ENCODE measurements at regions not wholly inside any gene's neighbourhood (a gene's known extent, or its start where the extent isn't known, plus 50 kb on each side); places are given as distances from the start of the nearest gene placed in this dataset.

GRCh38 chr6:164124473-164124872 is 710.0 kb downstream of the QKI start:
- TF ChIP-seq, protein P1, sequence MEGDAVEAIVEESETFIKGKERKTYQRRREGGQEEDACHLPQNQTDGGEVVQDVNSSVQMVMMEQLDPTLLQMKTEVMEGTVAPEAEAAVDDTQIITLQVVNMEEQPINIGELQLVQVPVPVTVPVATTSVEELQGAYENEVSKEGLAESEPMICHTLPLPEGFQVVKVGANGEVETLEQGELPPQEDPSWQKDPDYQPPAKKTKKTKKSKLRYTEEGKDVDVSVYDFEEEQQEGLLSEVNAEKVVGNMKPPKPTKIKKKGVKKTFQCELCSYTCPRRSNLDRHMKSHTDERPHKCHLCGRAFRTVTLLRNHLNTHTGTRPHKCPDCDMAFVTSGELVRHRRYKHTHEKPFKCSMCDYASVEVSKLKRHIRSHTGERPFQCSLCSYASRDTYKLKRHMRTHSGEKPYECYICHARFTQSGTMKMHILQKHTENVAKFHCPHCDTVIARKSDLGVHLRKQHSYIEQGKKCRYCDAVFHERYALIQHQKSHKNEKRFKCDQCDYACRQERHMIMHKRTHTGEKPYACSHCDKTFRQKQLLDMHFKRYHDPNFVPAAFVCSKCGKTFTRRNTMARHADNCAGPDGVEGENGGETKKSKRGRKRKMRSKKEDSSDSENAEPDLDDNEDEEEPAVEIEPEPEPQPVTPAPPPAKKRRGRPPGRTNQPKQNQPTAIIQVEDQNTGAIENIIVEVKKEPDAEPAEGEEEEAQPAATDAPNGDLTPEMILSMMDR (IDR thresholded peaks at IDR 0.05): no peak
- TF ChIP-seq POLR2A (IDR thresholded peaks at IDR 0.05): no peak
